B cell (primary cell): ENCODE measurements at regions not wholly inside any gene's neighbourhood (a gene's known extent, or its start where the extent isn't known, plus 50 kb on each side); places are given as distances from the start of the nearest gene placed in this dataset.

Experiments used
- ATAC-seq: fragments of 200-7000 bp; cut with Tn5 transposase; one replicate; pipeline ENCODE4 v1.10.0; 2021; ENCODE audit warnings: low read depth, mild to moderate bottlenecking, moderate number of reproducible peaks, moderate library complexity
- CTCF ChIA-PET: fragments of 350-600 bp; sonication (Branson Sonifier 250); formaldehyde crosslinking; loops from one replicate; lab custom pipeline; 2021; ENCODE audit warnings: antibody characterized with exemption, inconsistent platforms; lab: Charles Lee
- POLR2A ChIA-PET: fragments of 350-600 bp; sonication (Branson Sonifier 250); formaldehyde crosslinking; loops from one replicate; lab custom pipeline; 2021; ENCODE audit warnings: antibody characterized with exemption; lab: Charles Lee
- DNase-seq: peaks from one replicate; pipeline ENCODE4 v3.0.0; 2013
- H2AFZ ChIP-seq: 2 replicates; pipeline ENCODE4 v1.6.1; 2012; ENCODE audit warnings: mild to moderate bottlenecking, low read depth, low read length; ENCODE audit not compliant: insufficient read depth, poor library complexity, severe bottlenecking
- H3K27ac ChIP-seq, 2 donors: 1 replicate in 1 of 2; 2 replicates in 1 of 2; pipeline ENCODE4 v1.5.1; 2012 to 2013; ENCODE audit warnings: low read length in 2 of 2, mild to moderate bottlenecking in 2 of 2, moderate library complexity in 1 of 2
- H3K27me3 ChIP-seq, 4 experiments: fragments of 200-600 bp in 1 of 4; sonication (generic) in 1 of 4; replicated peaks in 1 of 4; 1 replicate in 2 of 4; 2 replicates in 2 of 4; pipeline versions ENCODE4 v1.6.1 to v1.7.0; 2013 to 2016; ENCODE audit warnings: low read length in 3 of 4, mild to moderate bottlenecking in 2 of 4, mixed read lengths in 1 of 4, moderate library complexity in 1 of 4; ENCODE audit not compliant: insufficient read depth in 4 of 4, control insufficient read depth in 3 of 4; ENCODE audit errors: control extremely low read depth in 1 of 4
- H3K36me3 ChIP-seq, 2 experiments: replicated peaks in 1 of 2; 1 replicate in 1 of 2; 2 replicates in 1 of 2; pipeline versions ENCODE4 v1.6.1 to v1.7.1; 2013; ENCODE audit warnings: low read length in 1 of 2; ENCODE audit not compliant: insufficient read depth in 2 of 2, control insufficient read depth in 1 of 2; ENCODE audit errors: control extremely low read depth in 1 of 2, extremely low read depth in 1 of 2
- H3K4me1 ChIP-seq, 2 donors: fragments of 200-600 bp in 1 of 2; sonication (generic) in 1 of 2; 1 replicate in 1 of 2; 2 replicates in 1 of 2; pipeline versions ENCODE4 v1.5.1 to v1.6.1; 2013 to 2017; ENCODE audit warnings: low read length in 2 of 2; ENCODE audit not compliant: control insufficient read depth in 2 of 2, insufficient read depth in 2 of 2
- H3K4me2 ChIP-seq: replicated peaks from 2 replicates; pipeline ENCODE3; 2012; ENCODE audit warnings: mild to moderate bottlenecking, low read depth, low read length; ENCODE audit not compliant: poor library complexity, severe bottlenecking
- H3K4me3 ChIP-seq, 5 experiments: fragments of 200-600 bp in 1 of 5; sonication (generic) in 1 of 5; 1 replicate in 3 of 5; 2 replicates in 2 of 5; pipeline versions ENCODE4 v1.5.1 to v1.7.0; 2011 to 2016; ENCODE audit warnings: low read length in 4 of 5, mild to moderate bottlenecking in 4 of 5, low read depth in 2 of 5, control low read depth in 1 of 5, moderate library complexity in 1 of 5; ENCODE audit not compliant: insufficient read depth in 1 of 5; ENCODE audit errors: control extremely low read depth in 1 of 5, extremely low read depth in 1 of 5
- H3K79me2 ChIP-seq: fragments of 200-600 bp; sonication (generic); one replicate; pipeline ENCODE4 v1.6.0; 2016; ENCODE audit warnings: low read length; ENCODE audit not compliant: control insufficient read depth, insufficient read depth
- H3K9ac ChIP-seq: fragments of 200-600 bp; sonication (generic); 2 replicates; pipeline ENCODE4 v1.6.1; 2017; ENCODE audit warnings: mild to moderate bottlenecking, low read length, moderate library complexity
- H3K9me3 ChIP-seq, 3 donors: one replicate each; pipeline versions ENCODE4 v1.6.1 to v1.7.1; 2013; ENCODE audit warnings: low read length in 2 of 3; ENCODE audit not compliant: control insufficient read depth in 2 of 3, insufficient read depth in 1 of 3; ENCODE audit errors: control extremely low read depth in 1 of 3
- H4K20me1 ChIP-seq: 2 replicates; pipeline ENCODE4 v1.6.0; 2012; ENCODE audit warnings: mild to moderate bottlenecking, low read length; ENCODE audit not compliant: insufficient read depth, control insufficient read depth, poor library complexity, severe bottlenecking
- H3K27ac Mint-ChIP-seq: one replicate; pipeline ENCODE4 v1.8.0; 2021; ENCODE audit warnings: mixed read lengths
- H3K27me3 Mint-ChIP-seq: one replicate; pipeline ENCODE4 v1.8.0; 2021; ENCODE audit warnings: mixed read lengths
- H3K4me1 Mint-ChIP-seq: one replicate; pipeline ENCODE4 v1.8.0; 2021; ENCODE audit warnings: mixed read lengths
- H3K4me3 Mint-ChIP-seq: one replicate; pipeline ENCODE4 v1.8.0; 2021; ENCODE audit warnings: mixed read lengths
- H3K9me3 Mint-ChIP-seq: one replicate; pipeline ENCODE4 v1.8.0; 2022; ENCODE audit warnings: mixed read lengths; ENCODE audit not compliant: insufficient read depth
- CTCF ChIP-seq: fragments of 200-600 bp; IDR thresholded peaks from one replicate; pipeline ENCODE4 v1.8.0; 2022; ENCODE audit warnings: antibody characterized with exemption, mild to moderate bottlenecking
- EZH2 ChIP-seq: IDR thresholded peaks from 2 replicates; pipeline ENCODE4 v1.6.1; 2012; ENCODE audit warnings: borderline replicate concordance, low read depth, mild to moderate bottlenecking, moderate library complexity, low read length; ENCODE audit not compliant: insufficient read depth, poor library complexity, severe bottlenecking
- WGBS: methylation state at CpG from one replicate; pipeline ENCODE4 v1.1.5; 2013; ENCODE audit warnings: missing lambda C conversion rate; ENCODE audit not compliant: insufficient coverage; 5-methylcytosine and 5-hydroxymethylcytosine counted together
- intact Hi-C: fragments of 100-400 bp; cut with micrococcal nuclease; formaldehyde crosslinking; loops from one replicate; pipeline ENCODE4 v1.10.0; 2022

- no peaks in the 10 kb centered on the region for H3K4me1 ChIP-seq
- Mint-ChIP-seq H3K27me3 (no peaks in the 10 kb centered on the region), H3K4me1 (no peaks in the 10 kb centered on the region), H3K9me3 (peaks cover 2% of the 10 kb centered on the region), H3K27ac (no peak overlapping the region), H3K4me3 (no peak overlapping the region)
- ChIA-PET CTCF (no interaction called here), POLR2A (no interaction called here)
- no peaks in the 10 kb centered on the region for H4K20me1 ChIP-seq
- H2AFZ ChIP-seq: no peak overlapping the region
- H3K9ac ChIP-seq: no peak overlapping the region
- H3K27me3 ChIP-seq: no peaks in the 10 kb centered on the region
- no peaks in the 10 kb centered on the region for H3K36me3 ChIP-seq
- no peak overlapping the region for H3K4me3 ChIP-seq
- intact Hi-C loops: no loop called here
- 89% methylated on average over 4 of the region's 4 CpGs for WGBS
- H3K4me2 ChIP-seq: no peak overlapping the region
- TF ChIP-seq CTCF: no peak
- no peak for TF ChIP-seq EZH2
- H3K79me2 ChIP-seq: no peaks in the 10 kb centered on the region
- peaks cover 0 to 7% (median 0%) of the 10 kb centered on the region in 3 donors for H3K9me3 ChIP-seq
- ATAC-seq (no peak), DNase-seq (no peak)
- H3K27ac ChIP-seq: no peak overlapping the region
Measured at GRCh38 chr2:221817052-221817451, 244.9 kb upstream of the EPHA4 start.

GRCh38 chr2:221816566-221816965, 244.5 kb upstream of the EPHA4 start:
- ATAC-seq (no peak), DNase-seq (no peak)
- Histone ChIP-seq H3K27me3 (no peaks in the 10 kb centered on the region), H3K4me3 (no peak overlapping the region), H3K4me2 (no peak overlapping the region), H3K9me3 (peaks cover 0 to 7% (median 0%) of the 10 kb centered on the region in 3 donors), H3K27ac (no peak overlapping the region), H3K79me2 (no peaks in the 10 kb centered on the region), H2AFZ (no peak overlapping the region), H3K36me3 (no peaks in the 10 kb centered on the region), H4K20me1 (no peaks in the 10 kb centered on the region), H3K9ac (no peak overlapping the region), H3K4me1 (no peaks in the 10 kb centered on the region)
- 82% methylated on average over 7 of the region's 9 CpGs for WGBS
- POLR2A ChIA-PET: no interaction called here
- TF ChIP-seq EZH2: no peak
- TF ChIP-seq CTCF: no peak
- no peaks in the 10 kb centered on the region for H3K27me3 Mint-ChIP-seq
- peaks cover 2% of the 10 kb centered on the region for H3K9me3 Mint-ChIP-seq
- CTCF ChIA-PET: no interaction called here
- H3K27ac Mint-ChIP-seq: no peak overlapping the region
- H3K4me1 Mint-ChIP-seq: no peaks in the 10 kb centered on the region
- intact Hi-C loops: no loop called here
- no peak overlapping the region for H3K4me3 Mint-ChIP-seq
